CD14-positive monocyte (primary cell): ENCODE measurements at regions not wholly inside any gene's neighbourhood (a gene's known extent, or its start where the extent isn't known, plus 50 kb on each side); places are given as distances from the start of the nearest gene placed in this dataset.

Experiments used
- DNase-seq, 3 donors: peaks; one replicate each; pipeline ENCODE4 v3.0.0-alpha.2; 2011 to 2022
- H2AFZ ChIP-seq: 2 replicates; pipeline ENCODE4 v1.6.0; 2012; ENCODE audit warnings: mild to moderate bottlenecking, low read depth, low read length, inconsistent platforms; ENCODE audit not compliant: insufficient read depth, poor library complexity, severe bottlenecking
- H3K27ac ChIP-seq, 2 donors: 1 replicate in 1 of 2; 2 replicates in 1 of 2; pipeline ENCODE4 v1.5.1; 2012 to 2013; ENCODE audit warnings: low read length in 2 of 2, control low read depth in 1 of 2, inconsistent platforms in 1 of 2, low read depth in 1 of 2, mild to moderate bottlenecking in 1 of 2
- H3K27me3 ChIP-seq, 2 donors: one replicate each; pipeline versions ENCODE4 v1.6.0 to v1.6.1; 2011 to 2013; ENCODE audit warnings: low read length in 2 of 2; ENCODE audit not compliant: control insufficient read depth in 2 of 2, insufficient read depth in 2 of 2
- H3K36me3 ChIP-seq, 2 donors: replicated peaks in 1 of 2; 1 replicate in 1 of 2; 2 replicates in 1 of 2; pipeline versions ENCODE4 v1.5.1 to v1.6.1; 2012 to 2013; ENCODE audit warnings: low read length in 2 of 2, control low read depth in 1 of 2, inconsistent platforms in 1 of 2, mild to moderate bottlenecking in 1 of 2; ENCODE audit not compliant: insufficient read depth in 2 of 2, control insufficient read depth in 1 of 2
- H3K4me1 ChIP-seq, 2 donors: 1 replicate in 1 of 2; 2 replicates in 1 of 2; pipeline versions ENCODE4 v1.5.1 to v1.6.1; 2012 to 2013; ENCODE audit warnings: low read length in 2 of 2, control low read depth in 1 of 2, inconsistent platforms in 1 of 2, mild to moderate bottlenecking in 1 of 2, moderate library complexity in 1 of 2; ENCODE audit not compliant: insufficient read depth in 2 of 2, control insufficient read depth in 1 of 2
- H3K4me2 ChIP-seq: replicated peaks from 2 replicates; pipeline ENCODE3; 2012; ENCODE audit warnings: low read length, moderate library complexity, mild to moderate bottlenecking; ENCODE audit not compliant: poor library complexity, severe bottlenecking; ENCODE audit errors: extremely low read depth
- H3K4me3 ChIP-seq, 3 experiments: fragments of 200-600 bp in 1 of 3; sonication (generic) in 1 of 3; replicated peaks in 1 of 3; 1 replicate in 2 of 3; 2 replicates in 1 of 3; pipeline ENCODE4 v1.5.1; 2011 to 2013; ENCODE audit warnings: low read length in 3 of 3, mild to moderate bottlenecking in 3 of 3, control low read depth in 2 of 3, low read depth in 2 of 3, inconsistent platforms in 1 of 3, moderate library complexity in 1 of 3
- H3K79me2 ChIP-seq: 2 replicates; pipeline ENCODE4 v1.6.0; 2012; ENCODE audit warnings: mild to moderate bottlenecking, control low read depth, inconsistent platforms, low read length, moderate library complexity; ENCODE audit not compliant: insufficient read depth
- H3K9ac ChIP-seq: 2 replicates; pipeline ENCODE4 v1.6.0; 2017; ENCODE audit warnings: low read length, mild to moderate bottlenecking; ENCODE audit not compliant: insufficient read depth, poor library complexity, severe bottlenecking
- H3K9me3 ChIP-seq, 2 donors: replicated peaks in 1 of 2; 1 replicate in 1 of 2; 2 replicates in 1 of 2; pipeline versions ENCODE4 v1.5.1 to v1.6.1; 2012 to 2013; ENCODE audit warnings: low read length in 2 of 2, control low read depth in 1 of 2; ENCODE audit not compliant: control insufficient read depth in 1 of 2, insufficient read depth in 1 of 2
- H4K20me1 ChIP-seq: 2 replicates; pipeline ENCODE4 v1.6.0; 2012; ENCODE audit warnings: mild to moderate bottlenecking, low read length, control low read depth, moderate library complexity; ENCODE audit not compliant: insufficient read depth
- H3K27ac Mint-ChIP-seq, 7 donors: one replicate each; pipeline ENCODE4 v1.8.0; 2020; ENCODE audit warnings: mild to moderate bottlenecking in 7 of 7, mixed read lengths in 7 of 7, moderate library complexity in 6 of 7, inconsistent platforms in 2 of 7
- H3K27me3 Mint-ChIP-seq, 3 donors: one replicate each; pipeline ENCODE4 v1.8.0; 2021 to 2022; ENCODE audit warnings: low read depth in 3 of 3, mild to moderate bottlenecking in 3 of 3, mixed read lengths in 3 of 3, moderate library complexity in 3 of 3, inconsistent platforms in 1 of 3
- H3K36me3 Mint-ChIP-seq, 2 donors: one replicate each; pipeline ENCODE4 v1.8.0; 2020; ENCODE audit warnings: mixed read lengths in 2 of 2, inconsistent platforms in 1 of 2, mild to moderate bottlenecking in 1 of 2
- H3K4me1 Mint-ChIP-seq: one replicate; pipeline ENCODE4 v1.8.0; 2020; ENCODE audit warnings: mild to moderate bottlenecking, mixed read lengths
- H3K4me3 Mint-ChIP-seq, 2 donors: one replicate each; pipeline ENCODE4 v1.8.0; 2020; ENCODE audit warnings: mild to moderate bottlenecking in 2 of 2, mixed read lengths in 2 of 2, moderate library complexity in 1 of 2
- H3K9me3 Mint-ChIP-seq, 7 donors: one replicate each; pipeline ENCODE4 v1.8.0; 2020 to 2022; ENCODE audit warnings: mixed read lengths in 7 of 7, mild to moderate bottlenecking in 6 of 7, moderate library complexity in 6 of 7, inconsistent platforms in 2 of 7
- CTCF ChIP-seq: fragments of 200-600 bp; IDR thresholded peaks from one replicate; pipeline ENCODE4 v1.8.0; 2022; ENCODE audit warnings: antibody characterized with exemption, mild to moderate bottlenecking
- WGBS: methylation state at CpG from one replicate; pipeline ENCODE4 v1.1.5; 2013; ENCODE audit warnings: missing lambda C conversion rate; ENCODE audit not compliant: insufficient coverage; 5-methylcytosine and 5-hydroxymethylcytosine counted together
- intact Hi-C, 2 donors: fragments of 100-400 bp; cut with micrococcal nuclease; formaldehyde crosslinking; loops; one replicate each; pipeline versions ENCODE4 v1.15.0 to v1.15.1; 2023

GRCh38 chr3:35275768-35276167 is 363.6 kb upstream of the ARPP21 start:
- Histone ChIP-seq H3K4me1 (no peaks in the 10 kb centered on the region), H3K4me2 (no peak overlapping the region), H3K4me3 (no peak overlapping the region), H2AFZ (no peak overlapping the region), H3K36me3 (no peaks in the 10 kb centered on the region), H3K9me3 (peaks cover 26 to 27% of the 10 kb centered on the region in 2 donors), H3K27me3 (no peaks in the 10 kb centered on the region), H3K27ac (no peak overlapping the region), H3K9ac (no peak overlapping the region), H4K20me1 (no peaks in the 10 kb centered on the region), H3K79me2 (no peaks in the 10 kb centered on the region)
- Mint-ChIP-seq H3K4me1 (no peaks in the 10 kb centered on the region), H3K36me3 (no peaks in the 10 kb centered on the region), H3K27ac (no peak overlapping the region), H3K27me3 (no peaks in the 10 kb centered on the region), H3K9me3 (peaks cover 10 to 26% (median 14%) of the 10 kb centered on the region in 7 donors), H3K4me3 (no peak overlapping the region)
- WGBS = no CpG with 5 or more reads among the region's 2 CpGs
- intact Hi-C loops = no loop called here
- no peak for DNase-seq
- no peak for TF ChIP-seq CTCF

GRCh38 chr3:35276568-35276967 is 362.8 kb upstream of the ARPP21 start:
- Histone ChIP-seq H3K9me3 (peaks cover 26 to 32% of the 10 kb centered on the region in 2 donors), H3K4me2 (no peak overlapping the region), H3K36me3 (no peaks in the 10 kb centered on the region), H4K20me1 (no peaks in the 10 kb centered on the region), H3K27me3 (no peaks in the 10 kb centered on the region), H3K4me1 (no peaks in the 10 kb centered on the region), H3K4me3 (no peak overlapping the region), H3K9ac (no peak overlapping the region), H3K27ac (no peak overlapping the region), H3K79me2 (no peaks in the 10 kb centered on the region), H2AFZ (no peak overlapping the region)
- DNase-seq = no peak
- intact Hi-C loops = no loop called here
- Mint-ChIP-seq H3K9me3 (peaks cover 10 to 24% (median 18%) of the 10 kb centered on the region in 7 donors), H3K4me3 (no peak overlapping the region), H3K4me1 (no peaks in the 10 kb centered on the region), H3K27ac (no peak overlapping the region), H3K27me3 (no peaks in the 10 kb centered on the region), H3K36me3 (no peaks in the 10 kb centered on the region)
- TF ChIP-seq CTCF = no peak
- 70% methylated on average over 1 of the region's 1 CpG for WGBS
